Activated CD4-positive, alpha-beta T cell treated with anti-CD3 and anti-CD28 coated beads for 36 hours (primary cell): ENCODE measurements at regions not wholly inside any gene's neighbourhood (a gene's known extent, or its start where the extent isn't known, plus 50 kb on each side); places are given as distances from the start of the nearest gene placed in this dataset.

ENCODE experiments used
- ATAC-seq: fragments of 200-7000 bp; cut with Tn5 transposase; one replicate; pipeline ENCODE4 v1.10.0; 2021; ENCODE audit warnings: mild to moderate bottlenecking, moderate library complexity
- CTCF ChIA-PET: fragments of 350-600 bp; sonication (Branson Sonifier 250); formaldehyde crosslinking; loops from one replicate; lab custom pipeline; 2021; ENCODE audit warnings: antibody characterized with exemption; lab: Charles Lee
- POLR2A ChIA-PET: fragments of 350-600 bp; sonication (Branson Sonifier 250); formaldehyde crosslinking; loops from one replicate; lab custom pipeline; 2021; ENCODE audit warnings: antibody characterized with exemption, inconsistent platforms; lab: Charles Lee
- DNase-seq: peaks from one replicate; pipeline ENCODE4 v3.0.0-alpha.2; 2020
- H3K27ac Mint-ChIP-seq: one replicate; pipeline ENCODE4 v1.8.0; 2021; ENCODE audit warnings: mixed read lengths
- H3K27me3 Mint-ChIP-seq: one replicate; pipeline ENCODE4 v1.8.0; 2021; ENCODE audit warnings: mixed read lengths
- H3K36me3 Mint-ChIP-seq: one replicate; pipeline ENCODE4 v1.8.0; 2021; ENCODE audit warnings: low read depth, mixed read lengths
- H3K4me1 Mint-ChIP-seq: one replicate; pipeline ENCODE4 v1.8.0; 2021; ENCODE audit warnings: mixed read lengths
- H3K4me3 Mint-ChIP-seq: one replicate; pipeline ENCODE4 v1.8.0; 2021; ENCODE audit warnings: mild to moderate bottlenecking, moderate library complexity, mixed read lengths
- H3K9me3 Mint-ChIP-seq: one replicate; pipeline ENCODE4 v1.8.0; 2021; ENCODE audit warnings: low read depth, mixed read lengths
- intact Hi-C, 2 experiments: fragments of 100-400 bp; cut with DNase I in 1 of 2; cut with micrococcal nuclease in 1 of 2; formaldehyde crosslinking; loops; one replicate each; pipeline versions ENCODE4 v1.14.2 to v1.15.1; 2022 to 2024; cut with DNase I, micrococcal nuclease

DNA sequence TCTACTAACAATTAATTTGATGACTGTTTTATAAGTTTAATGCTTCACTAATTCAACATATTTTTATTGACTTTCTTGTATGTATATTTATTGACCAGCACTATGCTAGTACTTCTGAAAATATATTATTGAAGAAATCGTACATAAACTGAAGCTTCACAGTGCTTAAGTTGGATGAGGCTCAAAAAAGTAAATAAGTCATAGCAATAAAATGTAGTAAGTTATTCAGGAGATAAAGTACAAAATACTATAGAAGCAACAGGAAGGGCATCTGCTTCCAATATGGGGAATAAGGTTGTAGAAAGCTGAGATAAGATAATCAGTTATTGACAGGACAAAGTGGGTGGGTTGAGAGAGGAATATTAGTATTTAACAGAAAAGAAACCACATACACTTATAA, 944.9 kb upstream of the MIR17HG start:
- intact Hi-C loops, result no loop called here
- H3K9me3 Mint-ChIP-seq, result peaks cover 7% of the 10 kb centered on the region
- DNase-seq, result no peak
- H3K27me3 Mint-ChIP-seq, result no peaks in the 10 kb centered on the region
- CTCF ChIA-PET, result no interaction called here
- H3K4me3 Mint-ChIP-seq, result no peak overlapping the region
- no peaks in the 10 kb centered on the region for H3K4me1 Mint-ChIP-seq
- POLR2A ChIA-PET, result no interaction called here
- no peak overlapping the region for H3K27ac Mint-ChIP-seq
- no peaks in the 10 kb centered on the region for H3K36me3 Mint-ChIP-seq
- ATAC-seq, result no peak

GRCh38 chr13:90403330-90404082, 944.0 kb upstream of the MIR17HG start:
- POLR2A ChIA-PET, result no interaction called here
- ATAC-seq, result no peak
- Mint-ChIP-seq H3K27ac (no peak overlapping the region), H3K27me3 (no peaks in the 10 kb centered on the region), H3K4me3 (no peak overlapping the region), H3K9me3 (peaks cover 10% of the 10 kb centered on the region), H3K36me3 (no peaks in the 10 kb centered on the region), H3K4me1 (no peaks in the 10 kb centered on the region)
- no peak for DNase-seq
- CTCF ChIA-PET, result no interaction called here
- intact Hi-C loops, result no loop called here

DNA sequence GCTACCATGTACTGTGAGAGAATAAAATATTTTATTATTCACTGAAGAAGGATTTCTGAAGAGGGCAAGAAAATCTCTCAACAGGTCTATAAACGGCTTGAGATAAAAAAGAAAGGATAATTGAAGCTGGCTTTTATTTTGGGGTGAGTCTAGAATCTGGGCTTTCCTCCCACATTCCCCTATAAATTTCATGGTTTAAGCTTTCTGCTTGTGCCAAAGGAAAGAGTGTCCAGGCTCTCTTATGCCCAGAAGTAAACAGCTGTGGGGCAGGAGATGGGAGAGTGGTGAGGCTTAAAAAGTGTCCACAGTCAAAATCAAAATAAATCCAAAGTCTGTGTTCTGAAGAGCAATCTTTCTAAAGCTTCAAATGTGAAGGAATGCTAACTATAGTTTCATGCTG, 942.2 kb upstream of the MIR17HG start:
- Mint-ChIP-seq H3K4me1 (no peaks in the 10 kb centered on the region), H3K27ac (no peak overlapping the region), H3K36me3 (no peaks in the 10 kb centered on the region), H3K4me3 (no peak overlapping the region), H3K27me3 (no peaks in the 10 kb centered on the region), H3K9me3 (peaks cover 8% of the 10 kb centered on the region)
- CTCF ChIA-PET, result no interaction called here
- DNase-seq, result no peak
- intact Hi-C loops, result no loop called here
- no peak for ATAC-seq
- POLR2A ChIA-PET, result no interaction called here

DNA sequence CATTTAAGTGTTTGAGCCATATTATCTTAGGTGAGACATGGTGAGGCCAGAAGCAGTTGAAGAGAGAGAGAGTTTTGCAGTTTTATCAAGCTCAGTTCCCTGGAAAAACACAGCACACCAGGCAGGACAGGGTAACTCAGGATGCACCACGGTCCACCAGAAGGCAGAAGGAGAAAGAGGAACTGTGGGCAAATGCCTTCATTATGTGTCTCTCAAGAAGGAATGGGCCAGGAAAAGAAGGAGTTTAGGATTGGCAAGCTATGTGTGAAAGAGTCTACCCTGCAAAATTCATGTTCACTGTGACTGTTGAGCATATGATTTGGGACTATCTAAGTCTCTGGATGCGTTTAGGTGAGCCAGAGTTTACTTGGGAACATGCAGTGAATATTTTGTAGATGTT, 934.5 kb upstream of the MIR17HG start:
- no peak for DNase-seq
- Mint-ChIP-seq H3K4me1 (no peaks in the 10 kb centered on the region), H3K27ac (no peak overlapping the region), H3K27me3 (no peaks in the 10 kb centered on the region), H3K9me3 (peaks cover 5% of the 10 kb centered on the region), H3K36me3 (no peaks in the 10 kb centered on the region), H3K4me3 (no peak overlapping the region)
- intact Hi-C loops, result no loop called here
- no peak for ATAC-seq
- CTCF ChIA-PET, result no interaction called here
- POLR2A ChIA-PET, result no interaction called here

DNA sequence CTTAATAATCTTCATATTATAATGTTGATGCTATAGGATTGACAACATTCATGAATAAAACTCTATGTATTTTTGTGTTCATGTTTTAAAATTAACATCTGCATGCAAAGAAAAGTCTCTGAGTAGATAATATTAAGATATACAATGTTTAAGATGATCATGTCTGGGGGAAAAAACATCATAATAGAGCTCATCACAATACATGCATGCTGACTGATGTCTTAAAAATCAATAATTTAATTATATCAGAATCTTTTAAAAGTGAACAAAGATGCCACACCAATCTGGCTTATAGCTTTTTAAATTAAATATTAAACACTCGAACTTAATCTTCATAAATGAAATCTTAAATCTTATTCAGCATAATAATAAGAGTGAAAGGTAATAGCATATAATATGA, 933.9 kb upstream of the MIR17HG start:
- H3K36me3 Mint-ChIP-seq, result no peaks in the 10 kb centered on the region
- intact Hi-C loops, result no loop called here
- ChIA-PET POLR2A (no interaction called here), CTCF (no interaction called here)
- no peak for ATAC-seq
- no peaks in the 10 kb centered on the region for H3K4me1 Mint-ChIP-seq
- no peak for DNase-seq
- H3K4me3 Mint-ChIP-seq, result no peak overlapping the region
- no peaks in the 10 kb centered on the region for H3K27me3 Mint-ChIP-seq
- H3K27ac Mint-ChIP-seq, result no peak overlapping the region
- peaks cover 3% of the 10 kb centered on the region for H3K9me3 Mint-ChIP-seq

DNA sequence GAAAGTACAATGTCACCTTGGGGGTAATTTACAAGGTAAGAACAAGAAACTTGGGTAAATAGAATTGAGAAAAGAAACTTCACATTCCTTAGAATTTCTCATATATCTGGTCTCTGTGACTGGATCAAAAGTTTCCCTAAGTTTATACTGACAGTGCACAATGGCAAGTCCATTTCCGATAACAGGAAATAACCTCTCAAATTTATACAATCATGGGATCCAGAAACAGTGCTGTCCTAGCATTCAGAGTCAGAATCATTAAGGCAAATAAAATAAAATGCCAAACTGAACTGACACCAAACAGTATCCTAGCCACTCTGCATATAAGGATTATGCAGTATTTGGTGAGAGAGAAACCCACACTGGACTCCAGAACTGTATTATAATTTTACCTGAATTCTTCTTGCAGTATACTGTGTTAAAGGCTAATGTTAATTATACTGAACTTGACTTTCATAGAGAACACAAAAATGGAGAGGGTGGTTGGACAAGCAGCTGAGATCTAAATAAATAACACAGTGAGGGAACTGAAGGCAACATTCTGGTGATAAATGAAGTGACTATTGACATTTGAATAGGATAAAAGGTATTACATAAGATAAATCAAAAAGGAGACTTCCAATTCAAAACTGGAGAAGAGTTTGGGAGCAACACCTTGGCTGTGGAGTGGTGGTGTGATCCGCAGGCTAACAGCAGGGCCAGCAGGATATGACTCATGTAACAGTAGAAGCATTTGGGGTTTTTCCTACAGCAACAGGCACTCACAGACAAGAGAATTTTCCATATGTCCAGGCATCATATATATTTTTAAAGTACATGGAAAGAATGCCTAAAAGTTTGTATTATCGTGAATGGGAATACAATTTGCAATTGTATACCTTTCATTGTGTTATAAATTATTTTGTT, 932.5 kb upstream of the MIR17HG start:
- Mint-ChIP-seq H3K4me3 (no peak overlapping the region), H3K36me3 (no peaks in the 10 kb centered on the region), H3K27ac (no peak overlapping the region), H3K27me3 (no peaks in the 10 kb centered on the region), H3K4me1 (no peaks in the 10 kb centered on the region), H3K9me3 (peaks cover 3% of the 10 kb centered on the region)
- DNase-seq, result no peak
- ChIA-PET POLR2A (no interaction called here), CTCF (no interaction called here)
- intact Hi-C loops, result no loop called here
- ATAC-seq, result no peak

DNA sequence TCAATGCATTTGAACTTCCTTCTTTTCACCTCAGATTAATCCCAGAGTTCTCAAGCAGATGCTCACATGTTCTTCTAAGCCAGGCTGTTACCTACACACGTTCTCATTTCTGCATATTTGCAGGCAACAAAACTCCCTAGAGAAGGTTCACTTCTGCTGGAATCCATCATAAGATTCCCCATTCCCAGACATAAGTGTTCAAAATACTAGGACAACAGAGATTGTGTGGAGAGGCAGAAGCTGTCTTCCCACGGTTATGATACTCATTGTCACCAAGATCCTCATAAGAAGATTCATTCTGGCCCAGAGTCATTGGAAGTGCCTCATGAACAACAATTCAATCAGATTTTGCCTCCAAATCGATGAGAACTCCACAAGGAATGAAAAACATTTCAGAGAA, 931.6 kb upstream of the MIR17HG start:
- ChIA-PET POLR2A (no interaction called here), CTCF (interaction anchor here (0.6 kb wide), 1 partner anchor 17 kb away, joined by 4 read pairs; no protein-coding TSS in a partner anchor)
- Mint-ChIP-seq H3K36me3 (no peaks in the 10 kb centered on the region), H3K4me3 (no peak overlapping the region), H3K27me3 (no peaks in the 10 kb centered on the region), H3K27ac (no peak overlapping the region), H3K9me3 (peaks cover 3% of the 10 kb centered on the region), H3K4me1 (no peaks in the 10 kb centered on the region)
- intact Hi-C loops, result no loop called here
- ATAC-seq (no peak), DNase-seq (no peak)

- DNase-seq (no peak), ATAC-seq (no peak)
- Mint-ChIP-seq H3K4me1 (no peaks in the 10 kb centered on the region), H3K36me3 (no peaks in the 10 kb centered on the region), H3K27ac (no peak overlapping the region), H3K27me3 (no peaks in the 10 kb centered on the region), H3K4me3 (no peak overlapping the region), H3K9me3 (peaks cover 3% of the 10 kb centered on the region)
- ChIA-PET CTCF (interaction anchor here (0.6 kb wide), 1 partner anchor 418 kb away, joined by 4 read pairs; no protein-coding TSS in a partner anchor), POLR2A (no interaction called here)
- intact Hi-C loops, result no loop called here
Measured at GRCh38 chr13:90416519-90416918, 931.0 kb upstream of the MIR17HG start.

- ChIA-PET POLR2A (no interaction called here), CTCF (interaction anchor here (0.6 kb wide), 1 partner anchor 418 kb away, joined by 4 read pairs; no protein-coding TSS in a partner anchor)
- Mint-ChIP-seq H3K36me3 (no peaks in the 10 kb centered on the region), H3K4me3 (no peak overlapping the region), H3K27me3 (no peaks in the 10 kb centered on the region), H3K9me3 (peaks cover 3% of the 10 kb centered on the region), H3K27ac (no peak overlapping the region), H3K4me1 (no peaks in the 10 kb centered on the region)
- ATAC-seq (no peak), DNase-seq (no peak)
- intact Hi-C loops, result no loop called here
Measured at GRCh38 chr13:90416938-90417337, 930.5 kb upstream of the MIR17HG start.

- no peak for ATAC-seq
- H3K4me3 Mint-ChIP-seq, result no peak overlapping the region
- peaks cover 3% of the 10 kb centered on the region for H3K9me3 Mint-ChIP-seq
- intact Hi-C loops, result no loop called here
- DNase-seq, result no peak
- ChIA-PET CTCF (no interaction called here), POLR2A (no interaction called here)
- H3K4me1 Mint-ChIP-seq, result no peaks in the 10 kb centered on the region
- H3K27ac Mint-ChIP-seq, result no peak overlapping the region
- H3K36me3 Mint-ChIP-seq, result no peaks in the 10 kb centered on the region
- H3K27me3 Mint-ChIP-seq, result no peaks in the 10 kb centered on the region
Measured at GRCh38 chr13:90420683-90421082, 926.8 kb upstream of the MIR17HG start.

DNA sequence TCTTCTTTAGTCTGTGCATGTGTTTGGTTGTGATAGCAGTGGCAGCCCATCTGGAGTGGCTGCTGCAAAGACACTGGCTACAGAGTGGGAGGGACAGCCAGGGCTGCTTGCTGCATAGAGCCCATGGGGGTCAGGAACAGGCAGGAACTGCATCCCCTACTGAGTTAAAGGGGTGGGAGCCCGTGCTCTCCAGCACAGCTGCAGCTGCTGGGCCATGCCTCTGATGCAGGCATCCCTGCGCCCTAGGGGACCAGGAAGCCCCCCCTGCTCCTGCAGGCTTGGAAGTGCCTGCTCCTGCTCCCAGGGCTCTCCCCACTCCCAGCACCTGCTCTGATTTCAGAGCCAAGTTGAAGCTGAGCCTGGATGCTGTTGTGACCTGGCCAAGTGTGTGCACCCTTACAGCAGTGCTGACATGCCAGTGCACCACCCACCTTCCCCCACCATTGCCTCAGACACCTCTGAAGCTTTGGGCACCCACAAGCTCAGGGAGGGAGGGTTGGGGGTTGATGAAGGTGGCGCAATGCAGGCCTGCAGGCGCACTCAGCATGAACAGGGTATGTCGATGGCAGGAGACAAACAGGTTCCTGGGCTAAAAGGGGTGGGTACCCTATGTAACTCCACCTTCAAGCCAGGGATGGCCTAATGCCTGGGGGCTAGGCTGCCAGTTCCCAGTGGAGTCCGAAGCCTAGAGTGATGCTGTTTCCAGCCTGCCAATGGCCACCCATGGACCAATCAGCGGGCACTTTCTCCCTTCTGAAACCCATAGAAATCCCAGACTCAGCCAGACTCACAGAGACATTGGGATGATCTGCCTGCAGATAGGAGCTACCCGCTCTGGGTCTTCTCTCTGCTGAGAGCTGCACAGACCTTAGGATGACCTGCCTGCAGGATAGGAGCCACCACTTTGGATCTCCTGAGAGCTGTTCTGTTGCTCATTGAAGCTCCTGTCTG, 919.9 kb upstream of the MIR17HG start:
- peaks cover 4% of the 10 kb centered on the region for H3K9me3 Mint-ChIP-seq
- intact Hi-C loops, result no loop called here
- DNase-seq (no peak), ATAC-seq (no peak)
- no peaks in the 10 kb centered on the region for H3K36me3 Mint-ChIP-seq
- ChIA-PET CTCF (interaction anchor here (0.7 kb wide), 1 partner anchor 319 kb away, joined by 3 read pairs; no protein-coding TSS in a partner anchor), POLR2A (no interaction called here)
- H3K4me3 Mint-ChIP-seq, result no peak overlapping the region
- H3K27ac Mint-ChIP-seq, result no peak overlapping the region
- H3K4me1 Mint-ChIP-seq, result no peaks in the 10 kb centered on the region
- H3K27me3 Mint-ChIP-seq, result no peaks in the 10 kb centered on the region
